ENCODE measurements at regions not wholly inside any gene's neighbourhood (a gene's known extent, or its start where the extent isn't known, plus 50 kb on each side); places are given as distances from the start of the nearest gene placed in this dataset.

DNA sequence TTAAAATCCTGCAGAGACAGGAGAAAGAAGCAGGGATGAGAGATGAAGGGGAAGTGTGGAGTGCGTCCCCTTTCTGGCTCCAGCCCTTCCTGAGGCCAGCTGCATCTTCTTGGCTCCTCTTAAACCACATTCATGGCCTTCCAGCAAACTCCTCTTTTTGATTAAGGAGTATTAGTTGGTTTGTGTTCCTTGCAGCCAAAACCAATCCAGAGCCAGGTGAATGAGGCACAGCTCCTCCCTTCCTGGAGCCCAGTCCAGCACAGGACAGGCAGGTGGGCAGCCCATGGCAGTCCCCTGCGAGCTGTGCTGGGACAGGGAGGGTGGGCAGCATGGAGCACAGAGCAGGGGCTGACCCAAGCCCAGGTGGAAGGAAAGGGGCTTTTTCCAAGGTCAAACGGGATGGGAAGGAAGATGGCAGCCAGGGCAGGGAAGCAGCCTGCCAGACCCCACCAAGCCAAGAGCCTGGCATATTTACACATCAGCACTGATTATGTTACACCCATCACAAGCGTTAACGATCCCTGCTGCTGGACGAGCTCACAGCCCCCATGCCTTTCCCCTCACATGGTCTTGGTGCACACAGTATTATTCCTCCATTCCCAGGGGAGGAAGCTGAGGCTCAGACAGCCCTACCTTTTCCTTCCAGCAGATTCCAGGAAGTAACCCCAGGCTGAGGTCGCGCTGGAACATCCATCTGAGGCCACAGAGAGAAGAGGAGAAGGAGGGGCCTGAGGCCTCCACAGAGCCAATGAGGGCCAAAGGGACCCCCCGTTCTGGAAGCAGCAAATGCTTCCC, 175.6 kb downstream of the SMAD6 start (continued):
- TF ChIP-seq, protein P1, sequence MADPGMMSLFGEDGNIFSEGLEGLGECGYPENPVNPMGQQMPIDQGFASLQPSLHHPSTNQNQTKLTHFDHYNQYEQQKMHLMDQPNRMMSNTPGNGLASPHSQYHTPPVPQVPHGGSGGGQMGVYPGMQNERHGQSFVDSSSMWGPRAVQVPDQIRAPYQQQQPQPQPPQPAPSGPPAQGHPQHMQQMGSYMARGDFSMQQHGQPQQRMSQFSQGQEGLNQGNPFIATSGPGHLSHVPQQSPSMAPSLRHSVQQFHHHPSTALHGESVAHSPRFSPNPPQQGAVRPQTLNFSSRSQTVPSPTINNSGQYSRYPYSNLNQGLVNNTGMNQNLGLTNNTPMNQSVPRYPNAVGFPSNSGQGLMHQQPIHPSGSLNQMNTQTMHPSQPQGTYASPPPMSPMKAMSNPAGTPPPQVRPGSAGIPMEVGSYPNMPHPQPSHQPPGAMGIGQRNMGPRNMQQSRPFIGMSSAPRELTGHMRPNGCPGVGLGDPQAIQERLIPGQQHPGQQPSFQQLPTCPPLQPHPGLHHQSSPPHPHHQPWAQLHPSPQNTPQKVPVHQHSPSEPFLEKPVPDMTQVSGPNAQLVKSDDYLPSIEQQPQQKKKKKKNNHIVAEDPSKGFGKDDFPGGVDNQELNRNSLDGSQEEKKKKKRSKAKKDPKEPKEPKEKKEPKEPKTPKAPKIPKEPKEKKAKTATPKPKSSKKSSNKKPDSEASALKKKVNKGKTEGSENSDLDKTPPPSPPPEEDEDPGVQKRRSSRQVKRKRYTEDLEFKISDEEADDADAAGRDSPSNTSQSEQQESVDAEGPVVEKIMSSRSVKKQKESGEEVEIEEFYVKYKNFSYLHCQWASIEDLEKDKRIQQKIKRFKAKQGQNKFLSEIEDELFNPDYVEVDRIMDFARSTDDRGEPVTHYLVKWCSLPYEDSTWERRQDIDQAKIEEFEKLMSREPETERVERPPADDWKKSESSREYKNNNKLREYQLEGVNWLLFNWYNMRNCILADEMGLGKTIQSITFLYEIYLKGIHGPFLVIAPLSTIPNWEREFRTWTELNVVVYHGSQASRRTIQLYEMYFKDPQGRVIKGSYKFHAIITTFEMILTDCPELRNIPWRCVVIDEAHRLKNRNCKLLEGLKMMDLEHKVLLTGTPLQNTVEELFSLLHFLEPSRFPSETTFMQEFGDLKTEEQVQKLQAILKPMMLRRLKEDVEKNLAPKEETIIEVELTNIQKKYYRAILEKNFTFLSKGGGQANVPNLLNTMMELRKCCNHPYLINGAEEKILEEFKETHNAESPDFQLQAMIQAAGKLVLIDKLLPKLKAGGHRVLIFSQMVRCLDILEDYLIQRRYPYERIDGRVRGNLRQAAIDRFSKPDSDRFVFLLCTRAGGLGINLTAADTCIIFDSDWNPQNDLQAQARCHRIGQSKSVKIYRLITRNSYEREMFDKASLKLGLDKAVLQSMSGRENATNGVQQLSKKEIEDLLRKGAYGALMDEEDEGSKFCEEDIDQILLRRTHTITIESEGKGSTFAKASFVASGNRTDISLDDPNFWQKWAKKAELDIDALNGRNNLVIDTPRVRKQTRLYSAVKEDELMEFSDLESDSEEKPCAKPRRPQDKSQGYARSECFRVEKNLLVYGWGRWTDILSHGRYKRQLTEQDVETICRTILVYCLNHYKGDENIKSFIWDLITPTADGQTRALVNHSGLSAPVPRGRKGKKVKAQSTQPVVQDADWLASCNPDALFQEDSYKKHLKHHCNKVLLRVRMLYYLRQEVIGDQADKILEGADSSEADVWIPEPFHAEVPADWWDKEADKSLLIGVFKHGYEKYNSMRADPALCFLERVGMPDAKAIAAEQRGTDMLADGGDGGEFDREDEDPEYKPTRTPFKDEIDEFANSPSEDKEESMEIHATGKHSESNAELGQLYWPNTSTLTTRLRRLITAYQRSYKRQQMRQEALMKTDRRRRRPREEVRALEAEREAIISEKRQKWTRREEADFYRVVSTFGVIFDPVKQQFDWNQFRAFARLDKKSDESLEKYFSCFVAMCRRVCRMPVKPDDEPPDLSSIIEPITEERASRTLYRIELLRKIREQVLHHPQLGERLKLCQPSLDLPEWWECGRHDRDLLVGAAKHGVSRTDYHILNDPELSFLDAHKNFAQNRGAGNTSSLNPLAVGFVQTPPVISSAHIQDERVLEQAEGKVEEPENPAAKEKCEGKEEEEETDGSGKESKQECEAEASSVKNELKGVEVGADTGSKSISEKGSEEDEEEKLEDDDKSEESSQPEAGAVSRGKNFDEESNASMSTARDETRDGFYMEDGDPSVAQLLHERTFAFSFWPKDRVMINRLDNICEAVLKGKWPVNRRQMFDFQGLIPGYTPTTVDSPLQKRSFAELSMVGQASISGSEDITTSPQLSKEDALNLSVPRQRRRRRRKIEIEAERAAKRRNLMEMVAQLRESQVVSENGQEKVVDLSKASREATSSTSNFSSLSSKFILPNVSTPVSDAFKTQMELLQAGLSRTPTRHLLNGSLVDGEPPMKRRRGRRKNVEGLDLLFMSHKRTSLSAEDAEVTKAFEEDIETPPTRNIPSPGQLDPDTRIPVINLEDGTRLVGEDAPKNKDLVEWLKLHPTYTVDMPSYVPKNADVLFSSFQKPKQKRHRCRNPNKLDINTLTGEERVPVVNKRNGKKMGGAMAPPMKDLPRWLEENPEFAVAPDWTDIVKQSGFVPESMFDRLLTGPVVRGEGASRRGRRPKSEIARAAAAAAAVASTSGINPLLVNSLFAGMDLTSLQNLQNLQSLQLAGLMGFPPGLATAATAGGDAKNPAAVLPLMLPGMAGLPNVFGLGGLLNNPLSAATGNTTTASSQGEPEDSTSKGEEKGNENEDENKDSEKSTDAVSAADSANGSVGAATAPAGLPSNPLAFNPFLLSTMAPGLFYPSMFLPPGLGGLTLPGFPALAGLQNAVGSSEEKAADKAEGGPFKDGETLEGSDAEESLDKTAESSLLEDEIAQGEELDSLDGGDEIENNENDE (IDR thresholded peaks at IDR 0.05; ENCODE audit: insufficient replicate concordance, low read length): no peak
- TF ChIP-seq POU5F1 (IDR thresholded peaks at IDR 0.05; ENCODE audit: low read depth, low read length): no peak
